DMS 273 treated with DMSO at 0.1 percent for 48 hours (cell line): ENCODE measurements at regions not wholly inside any gene's neighbourhood (a gene's known extent, or its start where the extent isn't known, plus 50 kb on each side); places are given as distances from the start of the nearest gene placed in this dataset.

Experiments
- DNase-seq: peaks from one replicate; lab custom pipeline; 2025; lab: John Stamatoyannopoulos, UW

GRCh38 chr2:198807131-198807530 lies 650.6 kb downstream of the SATB2 start:
- DNase-seq: no peak

- no peak for DNase-seq
Measured at GRCh38 chr2:198795419-198795818, 662.3 kb downstream of the SATB2 start.

GRCh38 chr2:198791623-198792022 lies 666.1 kb downstream of the SATB2 start:
- no peak for DNase-seq

- no peak for DNase-seq
Measured at GRCh38 chr2:198788676-198789075, 669.1 kb downstream of the SATB2 start.

GRCh38 chr2:198782734-198783133 lies 675.0 kb downstream of the SATB2 start:
- DNase-seq: no peak

GRCh38 chr2:198776616-198777406 lies 680.9 kb downstream of the SATB2 start:
- no peak for DNase-seq

- no peak for DNase-seq
Measured at GRCh38 chr2:198775737-198776136, 682.0 kb downstream of the SATB2 start.

GRCh38 chr2:198774576-198774975 lies 683.2 kb downstream of the SATB2 start:
- DNase-seq: no peak

GRCh38 chr2:198767694-198768093 lies 690.0 kb downstream of the SATB2 start:
- no peak for DNase-seq

- DNase-seq: no peak
Measured at GRCh38 chr2:198763793-198764192, 693.9 kb downstream of the SATB2 start.

GRCh38 chr2:198762441-198762840 lies 695.3 kb downstream of the SATB2 start:
- DNase-seq: no peak

- no peak for DNase-seq
Measured at GRCh38 chr2:198757069-198757468, 700.7 kb downstream of the SATB2 start.

- no peak for DNase-seq
Measured at GRCh38 chr2:198756166-198756565, 701.6 kb downstream of the SATB2 start.

GRCh38 chr2:198753101-198753500 lies 704.6 kb downstream of the SATB2 start:
- no peak for DNase-seq

GRCh38 chr2:198749364-198749763 lies 708.4 kb downstream of the SATB2 start:
- no peak for DNase-seq

GRCh38 chr2:198731842-198732399 lies 725.8 kb downstream of the SATB2 start:
- DNase-seq: no peak

GRCh38 chr2:198720266-198720665 lies 737.5 kb downstream of the SATB2 start:
- DNase-seq: no peak

- no peak for DNase-seq
Measured at GRCh38 chr2:198717451-198717850, 740.3 kb downstream of the SATB2 start.

- no peak for DNase-seq
Measured at GRCh38 chr2:198715302-198715835, 742.4 kb downstream of the SATB2 start.

GRCh38 chr2:198712485-198712884 lies 745.3 kb downstream of the SATB2 start:
- no peak for DNase-seq

GRCh38 chr2:198711484-198711883 lies 746.3 kb downstream of the SATB2 start:
- no peak for DNase-seq

GRCh38 chr2:198710562-198710961 lies 747.2 kb downstream of the SATB2 start:
- DNase-seq: no peak

GRCh38 chr2:198706476-198707082 lies 751.2 kb downstream of the SATB2 start:
- no peak for DNase-seq
